ENCODE measurements at regions not wholly inside any gene's neighbourhood (a gene's known extent, or its start where the extent isn't known, plus 50 kb on each side); places are given as distances from the start of the nearest gene placed in this dataset.

DNA sequence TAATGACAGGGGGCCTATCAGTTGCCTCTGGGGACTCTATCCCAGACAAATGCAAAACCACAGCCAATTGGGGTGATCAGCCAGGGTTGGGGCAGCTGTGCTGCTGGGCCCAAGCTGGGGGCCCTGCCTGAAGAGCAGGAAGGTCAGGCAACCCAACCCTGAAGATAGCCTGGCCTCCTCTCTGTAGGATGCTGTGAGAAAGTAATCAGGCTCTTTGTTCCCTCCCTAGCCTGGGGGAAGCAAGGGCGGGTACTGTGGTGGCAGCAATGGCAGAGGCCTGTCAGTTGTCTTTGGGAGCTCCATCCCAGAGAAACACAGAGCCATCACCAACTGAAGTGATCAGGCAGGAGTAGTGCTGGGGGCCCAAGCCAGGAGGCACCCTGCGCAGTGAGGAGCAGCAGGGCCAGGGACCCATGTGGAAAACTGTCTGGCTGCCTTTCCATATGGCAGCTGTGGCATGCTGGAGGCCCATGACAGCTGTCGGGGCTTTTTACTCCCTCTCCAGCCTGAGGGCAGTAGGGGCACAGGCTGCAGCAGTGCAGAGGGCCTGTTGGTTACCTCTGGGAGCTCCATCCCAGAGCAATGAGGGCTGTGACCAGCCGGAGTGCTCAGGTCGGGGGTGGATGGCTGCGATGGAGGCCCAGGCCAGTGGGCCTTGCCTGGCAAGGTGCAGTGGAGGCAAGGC is 73.6 kb upstream of the ATP12A start:
- H3K27me3 Mint-ChIP-seq, result peaks cover 14% of the 10 kb centered on the region
- intact Hi-C loops (cut with DNase I, micrococcal nuclease), result loop anchor here in 1 of 2 experiments (1.0 to 10.0 kb wide), 2 partner anchors 65 to 118 kb away; no protein-coding TSS in a partner anchor
- ATAC-seq, result no peak
- POLR2A ChIA-PET, result interaction anchor here (0.6 kb wide), 1 partner anchor 19 kb away, joined by 4 read pairs; no protein-coding TSS in a partner anchor
- peaks cover 8% of the 10 kb centered on the region for H3K9me3 Mint-ChIP-seq (ENCODE audit: low read depth)
- H3K27ac Mint-ChIP-seq, result peak overlapping the region; percentile 65
- H3K4me3 Mint-ChIP-seq, result no peak overlapping the region
- CTCF ChIA-PET, result interaction anchor here (0.7 to 3.1 kb wide), 16 partner anchors 10 to 123 kb away, joined by 3 to 31 read pairs (median 7); no protein-coding TSS in a partner anchor
- peaks cover 14% of the 10 kb centered on the region for H3K36me3 Mint-ChIP-seq (ENCODE audit: low read depth)
- DNase-seq, result no peak
- H3K4me1 Mint-ChIP-seq, result peaks cover 32% of the 10 kb centered on the region

DNA sequence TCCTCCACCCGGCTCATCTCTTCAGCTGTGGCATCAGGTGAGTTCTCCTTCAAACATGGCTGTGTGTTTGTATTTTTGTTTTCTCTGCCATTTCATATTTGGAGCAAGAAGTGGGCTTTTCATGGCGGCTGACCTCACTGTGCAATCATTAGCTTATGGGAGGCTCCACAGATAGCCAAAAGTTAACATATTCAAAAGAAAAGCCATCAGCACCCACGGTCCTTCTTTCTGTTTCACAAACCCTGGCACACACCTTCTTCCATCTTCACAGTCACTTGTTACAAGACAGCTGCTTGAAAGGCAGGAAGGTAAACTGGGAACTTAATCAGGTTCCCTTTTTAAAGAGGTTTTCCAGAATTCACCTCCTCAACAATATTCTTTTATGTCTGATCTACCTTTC is 69.3 kb upstream of the ATP12A start:
- H3K27ac Mint-ChIP-seq, result peak overlapping the region; percentile 24
- H3K9me3 Mint-ChIP-seq (ENCODE audit: low read depth), result no peaks in the 10 kb centered on the region
- POLR2A ChIA-PET, result no interaction called here
- peaks cover 27% of the 10 kb centered on the region for H3K4me1 Mint-ChIP-seq
- no peaks in the 10 kb centered on the region for H3K36me3 Mint-ChIP-seq (ENCODE audit: low read depth)
- CTCF ChIA-PET, result interaction anchor here (1.5 kb wide), 1 partner anchor 44 kb away, joined by 4 read pairs; no protein-coding TSS in a partner anchor
- no peak for ATAC-seq
- intact Hi-C loops (cut with DNase I, micrococcal nuclease), result no loop called here
- DNase-seq, result no peak
- no peak overlapping the region for H3K4me3 Mint-ChIP-seq
- no peaks in the 10 kb centered on the region for H3K27me3 Mint-ChIP-seq

DNA sequence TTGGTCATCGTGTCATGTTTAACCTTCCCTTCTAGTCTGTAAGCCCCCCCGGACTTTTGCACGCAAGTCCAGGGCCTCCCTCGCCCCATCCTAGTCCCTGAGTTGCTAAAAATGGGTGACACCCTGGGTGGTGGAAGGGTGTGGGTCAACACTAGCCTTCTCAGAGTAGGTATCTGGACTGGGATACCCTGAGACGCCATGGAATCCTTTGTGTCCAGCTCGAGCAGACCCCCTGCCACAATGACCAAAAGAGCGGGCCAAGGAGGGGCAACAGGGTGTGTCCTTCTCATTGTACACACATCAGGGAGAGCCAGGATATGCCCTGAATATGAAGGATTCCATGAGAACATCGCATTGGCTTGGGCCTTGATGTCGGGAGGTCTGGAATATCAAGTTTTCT is 67.5 kb upstream of the ATP12A start:
- Mint-ChIP-seq H3K27ac (no peak overlapping the region), H3K4me3 (no peak overlapping the region), H3K36me3 (ENCODE audit: low read depth) (no peaks in the 10 kb centered on the region), H3K4me1 (peaks cover 27% of the 10 kb centered on the region), H3K27me3 (no peaks in the 10 kb centered on the region), H3K9me3 (ENCODE audit: low read depth) (no peaks in the 10 kb centered on the region)
- POLR2A ChIA-PET, result no interaction called here
- CTCF ChIA-PET, result interaction anchor here (1.1 kb wide), 1 partner anchor 9 kb away, joined by 3 read pairs; no protein-coding TSS in a partner anchor
- ATAC-seq, result no peak
- DNase-seq, result no peak
- intact Hi-C loops (cut with DNase I, micrococcal nuclease), result no loop called here

DNA sequence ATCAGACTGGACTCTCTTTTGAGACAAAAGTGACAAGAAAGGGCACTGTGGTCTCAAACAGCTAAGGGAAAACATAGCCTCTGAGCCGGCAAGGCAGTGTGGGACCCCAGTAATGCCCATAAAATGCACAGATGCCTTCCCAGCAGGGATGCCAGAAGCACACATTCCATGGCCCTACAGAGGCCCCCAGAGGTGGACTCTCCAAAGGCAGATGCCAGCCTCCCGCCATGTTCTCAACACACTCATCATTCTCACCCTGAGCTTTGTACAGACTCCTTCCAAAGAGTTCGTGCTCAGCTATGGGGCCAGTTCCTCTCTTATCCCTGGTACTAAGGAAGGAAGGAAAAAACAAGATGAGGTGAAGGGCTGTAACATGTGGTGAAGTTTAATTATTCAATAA is 67.1 kb upstream of the ATP12A start:
- no peak for DNase-seq

DNA sequence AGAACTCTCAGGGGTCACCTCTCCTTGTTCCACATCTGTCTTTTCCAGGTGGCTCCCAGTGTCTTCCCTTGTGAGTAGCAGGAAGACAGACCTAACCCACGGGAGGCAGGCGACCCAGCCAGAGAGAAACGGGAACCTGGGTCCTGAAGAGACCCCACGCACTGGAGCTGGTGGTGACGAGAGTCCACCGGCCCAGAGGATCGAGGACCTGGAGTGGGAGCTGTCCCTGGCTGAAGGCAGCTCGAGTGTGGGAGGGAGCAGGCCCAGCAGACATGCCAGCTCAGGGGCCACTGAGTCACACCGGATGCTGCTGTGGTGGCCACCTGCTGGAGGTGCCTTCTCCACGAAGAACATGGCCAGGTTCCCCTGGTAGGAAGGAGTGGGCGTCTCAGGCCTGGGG is 66.5 kb upstream of the ATP12A start:
- ATAC-seq (no peak), DNase-seq (peak; percentile 27)
- Mint-ChIP-seq H3K9me3 (ENCODE audit: low read depth) (no peaks in the 10 kb centered on the region), H3K36me3 (ENCODE audit: low read depth) (no peaks in the 10 kb centered on the region), H3K4me3 (no peak overlapping the region), H3K27ac (no peak overlapping the region), H3K4me1 (peaks cover 37% of the 10 kb centered on the region), H3K27me3 (no peaks in the 10 kb centered on the region)
- intact Hi-C loops (cut with DNase I, micrococcal nuclease), result no loop called here
- ChIA-PET CTCF (interaction anchor here (0.8 kb wide), 1 partner anchor 674 kb away, joined by 3 read pairs; the partner anchor contains the start of gene MTMR6), POLR2A (no interaction called here)

More for the DNA sequence above, 67.1 kb upstream of the ATP12A start:
- Mint-ChIP-seq H3K4me1 (peaks cover 31% of the 10 kb centered on the region), H3K9me3 (ENCODE audit: low read depth) (no peaks in the 10 kb centered on the region), H3K4me3 (no peak overlapping the region), H3K27ac (no peak overlapping the region), H3K36me3 (ENCODE audit: low read depth) (no peaks in the 10 kb centered on the region), H3K27me3 (no peaks in the 10 kb centered on the region)
- intact Hi-C loops (cut with DNase I, micrococcal nuclease), result no loop called here
- ChIA-PET CTCF (no interaction called here), POLR2A (no interaction called here)
- ATAC-seq, result no peak

DNA sequence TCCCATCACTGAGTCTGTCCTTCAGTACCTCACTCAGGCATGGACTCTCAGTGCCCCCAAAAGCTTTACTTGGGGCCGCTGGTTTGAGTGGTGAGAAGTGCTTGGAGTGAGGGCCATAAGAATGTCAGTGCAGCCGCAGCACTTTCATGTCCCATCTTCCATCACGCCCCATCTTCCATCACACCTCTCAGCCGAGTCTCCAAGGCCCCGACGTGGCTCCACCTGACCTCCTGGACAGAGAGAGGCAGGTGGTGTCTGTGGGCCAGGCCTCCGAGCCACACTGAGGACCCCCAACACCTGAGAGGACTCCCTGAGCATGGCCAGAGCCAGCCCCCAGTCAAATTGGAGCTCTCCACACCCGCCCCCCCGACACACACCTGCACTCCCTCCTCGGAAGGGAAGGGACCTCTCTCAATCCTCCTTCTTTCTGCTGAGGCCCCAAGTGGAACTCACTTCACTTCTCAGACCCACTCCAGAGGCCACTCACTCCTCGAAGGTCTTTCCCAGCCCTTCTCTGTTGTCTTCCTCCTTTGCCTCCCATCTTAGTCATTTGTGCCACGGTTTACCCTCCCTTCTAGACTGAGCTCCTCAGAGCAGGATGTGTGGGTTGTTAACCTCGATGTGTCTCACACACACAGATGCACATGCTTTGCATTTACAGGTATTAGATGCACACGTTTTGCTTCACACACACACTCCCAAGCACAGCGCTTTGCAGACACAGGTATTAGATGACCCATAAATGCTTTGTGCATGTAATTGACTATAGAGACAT is 65.7 kb upstream of the ATP12A start:
- DNase-seq (no peak), ATAC-seq (peak; percentile 6)
- intact Hi-C loops (cut with DNase I, micrococcal nuclease), result loop anchor here in 1 of 2 experiments (5.0 kb wide), 1 partner anchor 673 kb away; the partner anchor contains the start of gene MTMR6
- H3K27me3 Mint-ChIP-seq, result no peaks in the 10 kb centered on the region
- CTCF ChIA-PET, result no interaction called here
- H3K27ac Mint-ChIP-seq, result peak overlapping the region; percentile 5
- H3K9me3 Mint-ChIP-seq (ENCODE audit: low read depth), result no peaks in the 10 kb centered on the region
- H3K36me3 Mint-ChIP-seq (ENCODE audit: low read depth), result no peaks in the 10 kb centered on the region
- peaks cover 44% of the 10 kb centered on the region for H3K4me1 Mint-ChIP-seq
- no peak overlapping the region for H3K4me3 Mint-ChIP-seq
- POLR2A ChIA-PET, result no interaction called here

DNA sequence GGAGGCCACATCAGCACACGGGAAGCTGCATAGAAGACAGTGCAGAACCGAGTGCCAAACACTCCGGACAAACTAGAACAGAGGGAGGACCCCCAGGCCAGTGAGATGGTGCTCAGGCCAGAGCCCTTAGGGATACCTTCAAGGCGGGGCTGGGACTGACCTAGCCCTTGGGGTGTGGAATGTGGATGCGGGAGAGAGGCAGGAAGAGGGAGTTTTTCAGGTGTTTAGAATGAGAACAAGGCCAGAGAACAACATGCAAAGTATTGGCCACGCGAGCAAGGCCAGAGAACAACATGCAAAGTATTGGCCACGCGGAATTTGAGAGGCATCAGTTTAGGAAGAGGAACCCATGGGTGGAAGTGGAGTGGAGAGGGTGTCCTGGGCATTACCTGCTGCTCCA is 65.1 kb upstream of the ATP12A start:
- H3K27me3 Mint-ChIP-seq, result no peaks in the 10 kb centered on the region
- no peaks in the 10 kb centered on the region for H3K9me3 Mint-ChIP-seq (ENCODE audit: low read depth)
- ChIA-PET CTCF (no interaction called here), POLR2A (no interaction called here)
- H3K4me3 Mint-ChIP-seq, result no peak overlapping the region
- DNase-seq (no peak), ATAC-seq (no peak)
- no peaks in the 10 kb centered on the region for H3K36me3 Mint-ChIP-seq (ENCODE audit: low read depth)
- peaks cover 46% of the 10 kb centered on the region for H3K4me1 Mint-ChIP-seq
- intact Hi-C loops (cut with DNase I, micrococcal nuclease), result loop anchor here in 1 of 2 experiments (5.0 kb wide), 1 partner anchor 672 kb away; the partner anchor contains the start of gene MTMR6
- no peak overlapping the region for H3K27ac Mint-ChIP-seq

DNA sequence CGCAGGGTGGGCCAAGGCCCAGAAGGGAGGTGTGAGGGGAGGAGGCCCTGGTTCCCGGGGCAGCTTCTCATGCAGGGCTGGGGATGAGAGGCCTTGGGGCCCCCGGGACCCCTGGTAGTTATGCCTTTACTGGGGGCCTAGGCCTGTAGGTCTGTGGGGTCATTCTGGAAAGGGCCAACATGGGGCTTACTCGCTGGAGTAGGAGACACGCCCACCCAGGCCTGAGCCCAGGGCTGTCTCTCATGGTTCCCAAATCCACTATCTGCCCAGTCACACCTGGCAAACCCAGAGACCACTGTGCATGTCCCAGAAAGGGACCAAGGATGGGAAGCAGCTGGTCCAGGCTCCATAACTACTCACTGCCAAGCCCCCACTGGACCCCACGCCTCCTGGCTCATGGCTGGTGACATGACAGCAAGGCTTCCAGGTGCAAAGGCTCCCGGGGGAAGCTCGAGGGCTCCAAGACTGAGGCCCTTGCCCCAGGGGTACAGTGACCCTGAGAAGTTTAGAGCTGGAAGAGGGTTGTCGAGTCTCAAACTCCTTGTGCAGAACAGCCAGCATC is 64.2 kb upstream of the ATP12A start:
- Mint-ChIP-seq H3K27me3 (no peaks in the 10 kb centered on the region), H3K4me1 (peaks cover 39% of the 10 kb centered on the region), H3K9me3 (ENCODE audit: low read depth) (no peaks in the 10 kb centered on the region), H3K4me3 (no peak overlapping the region), H3K27ac (no peak overlapping the region), H3K36me3 (ENCODE audit: low read depth) (no peaks in the 10 kb centered on the region)
- DNase-seq (no peak), ATAC-seq (no peak)
- POLR2A ChIA-PET, result no interaction called here
- CTCF ChIA-PET, result interaction anchor here (1.7 kb wide), 1 partner anchor 10 kb away, joined by 7 read pairs; no protein-coding TSS in a partner anchor
- intact Hi-C loops (cut with DNase I, micrococcal nuclease), result loop anchor here in 1 of 2 experiments (5.0 kb wide), 1 partner anchor 671 kb away; the partner anchor contains the start of gene MTMR6

DNA sequence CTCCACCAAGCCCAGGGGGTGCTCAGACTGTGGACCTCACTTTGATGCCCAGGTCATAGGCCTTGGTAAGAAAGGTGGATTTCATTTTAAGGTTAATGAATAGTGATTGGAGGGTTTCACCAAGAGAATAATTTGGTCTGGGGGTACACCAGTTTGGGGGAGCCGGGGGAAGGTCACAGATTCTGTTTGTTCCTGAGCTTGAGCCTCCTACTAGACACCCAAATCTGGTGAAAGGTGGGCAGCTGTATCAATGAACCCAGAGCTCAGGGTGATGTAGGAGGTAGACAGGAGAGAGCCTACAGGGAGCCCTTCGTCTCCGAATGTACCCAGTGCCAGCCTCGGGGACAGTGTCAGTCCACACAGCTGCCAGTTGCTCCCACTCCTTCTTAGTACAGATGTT is 63.7 kb upstream of the ATP12A start:
- Mint-ChIP-seq H3K4me1 (peaks cover 34% of the 10 kb centered on the region), H3K4me3 (no peak overlapping the region)
- POLR2A ChIA-PET, result interaction anchor here (0.6 kb wide), 1 partner anchor 16 kb away, joined by 4 read pairs; no protein-coding TSS in a partner anchor

DNA sequence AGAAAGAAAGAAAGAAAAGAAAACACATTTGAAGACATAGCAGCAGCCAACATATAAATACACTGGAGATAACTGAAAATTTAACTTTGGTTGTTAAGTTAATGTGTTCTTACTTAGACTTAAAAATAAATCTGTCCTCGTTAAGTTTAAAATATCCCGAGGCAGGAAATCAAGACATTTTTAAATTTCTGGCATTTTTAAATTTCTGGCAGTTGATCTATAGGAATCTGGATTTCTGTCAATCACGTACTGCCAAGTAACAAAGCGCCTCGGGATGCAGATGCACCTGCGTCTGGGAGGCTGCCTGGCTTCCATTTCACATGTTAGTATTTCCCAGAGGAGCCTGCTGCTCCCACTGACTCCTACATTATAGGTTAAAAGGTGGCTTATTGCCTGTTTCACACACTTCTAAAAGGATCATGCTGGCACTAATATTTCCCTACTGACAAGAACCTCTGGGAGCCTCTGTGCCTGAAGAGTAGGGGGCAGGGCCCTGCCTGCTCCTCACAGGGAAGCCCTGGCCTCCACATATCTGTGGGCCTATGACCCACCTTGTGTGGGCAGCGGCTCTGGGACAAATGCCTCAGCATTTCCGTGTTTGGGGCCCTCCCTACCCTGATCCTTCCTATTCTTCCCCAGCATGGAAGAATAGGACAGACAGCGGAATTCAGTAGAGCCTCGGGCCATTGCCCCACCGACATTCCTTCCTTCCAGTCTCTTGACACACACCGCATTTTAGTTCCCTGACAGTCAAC is 62.8 kb upstream of the ATP12A start:
- Mint-ChIP-seq H3K4me1 (peaks cover 33% of the 10 kb centered on the region), H3K27ac (peak overlapping the region; percentile 73), H3K4me3 (no peak overlapping the region), H3K36me3 (ENCODE audit: low read depth) (no peaks in the 10 kb centered on the region), H3K27me3 (no peaks in the 10 kb centered on the region), H3K9me3 (ENCODE audit: low read depth) (no peaks in the 10 kb centered on the region)
- intact Hi-C loops (cut with DNase I, micrococcal nuclease), result loop anchor here in 1 of 2 experiments (5.0 kb wide), 1 partner anchor 670 kb away; the partner anchor contains the start of gene MTMR6
- ChIA-PET POLR2A (no interaction called here), CTCF (interaction anchor here (1.6 to 1.7 kb wide), 3 partner anchors 12 to 55 kb away, joined by 3 to 10 read pairs (median 7); no protein-coding TSS in a partner anchor)
- ATAC-seq (no peak), DNase-seq (no peak)

More for the DNA sequence above, 63.7 kb upstream of the ATP12A start:
- DNase-seq, result no peak
- no peak for ATAC-seq
- no peaks in the 10 kb centered on the region for H3K36me3 Mint-ChIP-seq (ENCODE audit: low read depth)
- no peak overlapping the region for H3K27ac Mint-ChIP-seq
- CTCF ChIA-PET, result interaction anchor here (1.7 kb wide), 1 partner anchor 11 kb away, joined by 7 read pairs; no protein-coding TSS in a partner anchor
- no peaks in the 10 kb centered on the region for H3K9me3 Mint-ChIP-seq (ENCODE audit: low read depth)
- no peaks in the 10 kb centered on the region for H3K27me3 Mint-ChIP-seq
- intact Hi-C loops (cut with DNase I, micrococcal nuclease), result loop anchor here in 1 of 2 experiments (5.0 kb wide), 1 partner anchor 671 kb away; the partner anchor contains the start of gene MTMR6
